ENCODE measurements at regions not wholly inside any gene's neighbourhood (a gene's known extent, or its start where the extent isn't known, plus 50 kb on each side); places are given as distances from the start of the nearest gene placed in this dataset.

- TF ChIP-seq CHD7 (IDR thresholded peaks at IDR 0.05; ENCODE audit: insufficient replicate concordance, low read length) (no peak), RAD21 (IDR thresholded peaks at IDR 0.05 in 1 of 2, conservative IDR thresholded peaks at IDR 0.05 in 1 of 2; ENCODE audit: low read depth in 2 of 2, low read length in 2 of 2) (no peak), CEBPB (IDR thresholded peaks at IDR 0.05; ENCODE audit: low read depth, low read length) (no peak), EP300 (IDR thresholded peaks at IDR 0.05; ENCODE audit: borderline replicate concordance in 1 of 2, low read depth in 2 of 2, low read length in 2 of 2) (no peak), RXRA (IDR thresholded peaks at IDR 0.05; ENCODE audit: insufficient read depth, low read depth, low read length) (no peak), POU5F1 (IDR thresholded peaks at IDR 0.05; ENCODE audit: low read depth, low read length) (no peak), BRCA1 (IDR thresholded peaks at IDR 0.05; ENCODE audit: low read depth, low read length) (no peak), JUN (IDR thresholded peaks at IDR 0.05; ENCODE audit: low read depth, low read length) (no peak), JUND (IDR thresholded peaks at IDR 0.05; ENCODE audit: low read length) (no peak), PHF8 (conservative IDR thresholded peaks at IDR 0.05; ENCODE audit: low read depth, low read length) (no peak), SRF (IDR thresholded peaks at IDR 0.05; ENCODE audit: low read depth, low read length) (no peak), SUZ12 (IDR thresholded peaks at IDR 0.05; ENCODE audit: low read length) (no peak)
Measured at GRCh38 chr2:2399396-2399795, 68.3 kb upstream of the MYT1L start (continued).

Measured in H1 (cell line).